Inflammatory macrophage treated with lipopolysaccharide for 4 hours (primary cell): ENCODE measurements at regions not wholly inside any gene's neighbourhood (a gene's known extent, or its start where the extent isn't known, plus 50 kb on each side); places are given as distances from the start of the nearest gene placed in this dataset.

Source experiments
- DNase-seq: peaks from one replicate; pipeline ENCODE4 v3.0.0-alpha.2; 2020

- no peak for DNase-seq
These were observed 363.7 kb downstream of the LIG4 start for GRCh38 chr13:107851670-107852069.

GRCh38 chr13:107847406-107847805 is 367.9 kb downstream of the LIG4 start:
- DNase-seq, result no peak

GRCh38 chr13:107846642-107847041 is 368.7 kb downstream of the LIG4 start:
- DNase-seq, result no peak

GRCh38 chr13:107845911-107846310 is 369.4 kb downstream of the LIG4 start:
- no peak for DNase-seq

- no peak for DNase-seq
These were observed 371.7 kb downstream of the LIG4 start for GRCh38 chr13:107843681-107844080.

- DNase-seq, result no peak
These were observed 372.1 kb downstream of the LIG4 start for GRCh38 chr13:107843281-107843680.

- no peak for DNase-seq
These were observed 372.7 kb downstream of the LIG4 start for GRCh38 chr13:107842562-107843180.

- DNase-seq, result no peak
These were observed 376.7 kb downstream of the LIG4 start for GRCh38 chr13:107838588-107839161.

- no peak for DNase-seq
These were observed 378.7 kb downstream of the LIG4 start for GRCh38 chr13:107836685-107837084.

GRCh38 chr13:107835339-107836018 is 379.9 kb downstream of the LIG4 start:
- no peak for DNase-seq

- no peak for DNase-seq
These were observed 380.6 kb downstream of the LIG4 start for GRCh38 chr13:107834717-107835116.

- no peak for DNase-seq
These were observed 381.1 kb downstream of the LIG4 start for GRCh38 chr13:107834281-107834680.

GRCh38 chr13:107832500-107833100 is 382.7 kb downstream of the LIG4 start:
- no peak for DNase-seq

GRCh38 chr13:107830804-107831203 is 384.5 kb downstream of the LIG4 start:
- DNase-seq, result no peak

GRCh38 chr13:107827840-107828549 is 387.3 kb downstream of the LIG4 start:
- no peak for DNase-seq

- no peak for DNase-seq
These were observed 390.7 kb downstream of the LIG4 start for GRCh38 chr13:107824635-107825034.

- no peak for DNase-seq
These were observed 393.3 kb downstream of the LIG4 start for GRCh38 chr13:107822006-107822405.

GRCh38 chr13:107821492-107821891 is 393.8 kb downstream of the LIG4 start:
- no peak for DNase-seq

GRCh38 chr13:107819071-107819470 is 396.3 kb downstream of the LIG4 start:
- no peak for DNase-seq

GRCh38 chr13:107817647-107818287 is 397.6 kb downstream of the LIG4 start:
- DNase-seq, result no peak

- DNase-seq, result no peak
These were observed 403.3 kb downstream of the LIG4 start for GRCh38 chr13:107812014-107812412.

GRCh38 chr13:107811233-107812013 is 403.9 kb downstream of the LIG4 start:
- no peak for DNase-seq
